A549 (cell line): ENCODE measurements at regions not wholly inside any gene's neighbourhood (a gene's known extent, or its start where the extent isn't known, plus 50 kb on each side); places are given as distances from the start of the nearest gene placed in this dataset.
A peak's percentile ranks its signal among the peaks of the same experiment; 100 is the strongest.

ENCODE experiments used
- ATAC-seq, 2 experiments: fragments of 200-7000 bp in 1 of 2; fragments of >200 bp in 1 of 2; cut with Nextera tagmentation in 1 of 2; cut with Tn5 transposase in 1 of 2; 3 replicates each; pipeline versions ENCODE4 v1.8.0 to v1.9.1; 2018 to 2020; ENCODE audit warnings: mild to moderate bottlenecking in 1 of 2, moderate library complexity in 1 of 2
- CTCF ChIA-PET: fragments of 300-600 bp; sonication (Branson Sonifier 250); formaldehyde crosslinking; extraction: SDS; loops from one replicate; lab custom pipeline; 2021; ENCODE audit warnings: antibody characterized with exemption, inconsistent platforms; lab: Yijun Ruan, JAX
- POLR2A ChIA-PET: fragments of 350-600 bp; formaldehyde crosslinking; extraction: SDS; loops from one replicate; lab custom pipeline; 2021; ENCODE audit warnings: antibody characterized with exemption, inconsistent platforms; lab: Yijun Ruan, JAX
- DNase-seq, 2 experiments: peaks; one replicate each; pipeline versions ENCODE4 v3.0.0 to v3.0.0-alpha.2; 2011 to 2016; ENCODE audit warnings: low read depth in 1 of 2, low spot score in 1 of 2
- FAIRE-seq: peaks from 2 replicates; lab custom pipeline; 2011; peaks lifted over from hg19 to GRCh38; lab: Jason Lieb, UNC
- H3K27ac ChIP-seq, 2 experiments: fragments of >200 bp; sonication (Bioruptor Twin); formaldehyde crosslinking; 3 replicates each; pipeline ENCODE4 v1.5.1; 2016 to 2017
- H3K4me1 ChIP-seq: fragments of >200 bp; sonication (Bioruptor Twin); formaldehyde crosslinking; 3 replicates; pipeline ENCODE4 v1.6.1; 2016
- H3K4me2 ChIP-seq: fragments of >200 bp; sonication (Bioruptor Twin); formaldehyde crosslinking; 3 replicates; pipeline ENCODE4 v1.6.1; 2016
- H3K4me3 ChIP-seq: fragments of >200 bp; sonication (Bioruptor Twin); formaldehyde crosslinking; 3 replicates; pipeline ENCODE4 v1.5.1; 2016
- H3K9me3 ChIP-seq: fragments of >200 bp; sonication (Bioruptor Twin); formaldehyde crosslinking; 3 replicates; pipeline ENCODE4 v1.6.1; 2016
- BHLHE40 ChIP-seq: IDR thresholded peaks from 2 replicates; pipeline ENCODE4 v1.6.1; 2012; ENCODE audit warnings: low read depth, low read length, inconsistent platforms
- CBX2 ChIP-seq: fragments of 200-600 bp; sonication (generic); IDR thresholded peaks from 2 replicates; pipeline ENCODE4 v1.6.1; 2016; ENCODE audit warnings: low read depth, mild to moderate bottlenecking, borderline replicate concordance
- CBX8 ChIP-seq: fragments of 200-600 bp; sonication (generic); IDR thresholded peaks from 2 replicates; pipeline ENCODE4 v1.6.1; 2016
- EHF ChIP-seq: fragments of 250-450 bp; sonication (Bioruptor Pico); IDR thresholded peaks from 2 replicates; pipeline ENCODE4 v1.5.0; 2020; ENCODE audit warnings: mild to moderate bottlenecking
- EHMT2 ChIP-seq: fragments of 200-600 bp; sonication (generic); IDR thresholded peaks from 2 replicates; pipeline ENCODE4 v1.6.1; 2016; ENCODE audit warnings: antibody characterized with exemption, low read depth, mild to moderate bottlenecking, moderate library complexity
- ESRRA ChIP-seq: fragments of 150-350 bp; IDR thresholded peaks from 2 replicates; pipeline ENCODE4 v1.6.1; 2014; ENCODE audit warnings: mild to moderate bottlenecking, low read length, borderline replicate concordance
- FOSB ChIP-seq: fragments of 250-450 bp; sonication (Bioruptor Pico); IDR thresholded peaks from 2 replicates; pipeline ENCODE4 v1.5.0; 2020; ENCODE audit warnings: mild to moderate bottlenecking, moderate library complexity
- FOXS1 ChIP-seq: fragments of 250-450 bp; sonication (Bioruptor Pico); IDR thresholded peaks from 2 replicates; pipeline ENCODE4 v1.5.0; 2020; ENCODE audit warnings: mild to moderate bottlenecking, moderate library complexity
- HES2 ChIP-seq: fragments of >200 bp; sonication (Bioruptor Twin); formaldehyde crosslinking; IDR thresholded peaks from 2 replicates; pipeline ENCODE4 v1.6.1; 2016
- HEYL ChIP-seq: fragments of 250-450 bp; sonication (Bioruptor Pico); IDR thresholded peaks from 2 replicates; pipeline ENCODE4 v1.8.0; 2021; ENCODE audit warnings: mild to moderate bottlenecking, moderate library complexity
- HMGXB4 ChIP-seq: fragments of 250-450 bp; sonication (Bioruptor Pico); IDR thresholded peaks from 2 replicates; pipeline ENCODE4 v1.5.0; 2021; ENCODE audit warnings: mild to moderate bottlenecking, moderate library complexity, borderline replicate concordance
- HOXB5 ChIP-seq: fragments of 250-450 bp; sonication (Bioruptor Pico); IDR thresholded peaks from 2 replicates; pipeline ENCODE4 v1.5.0; 2020; ENCODE audit warnings: mild to moderate bottlenecking, moderate library complexity
- JUN ChIP-seq, 2 experiments: fragments of >200 bp; sonication (Bioruptor Twin); formaldehyde crosslinking; IDR thresholded peaks; 2 replicates in 1 of 2; 3 replicates in 1 of 2; pipeline ENCODE4 v1.6.1; 2016 to 2017
- JUNB ChIP-seq: fragments of >200 bp; sonication (Bioruptor Twin); formaldehyde crosslinking; IDR thresholded peaks from 2 replicates; pipeline ENCODE4 v1.6.1; 2016
- KDM5A ChIP-seq: fragments of 200-600 bp; sonication (generic); IDR thresholded peaks from 2 replicates; pipeline ENCODE4 v1.6.1; 2016; ENCODE audit warnings: antibody characterized with exemption, mild to moderate bottlenecking
- MAFK ChIP-seq: fragments of 450-650 bp; IDR thresholded peaks from 2 replicates; pipeline ENCODE4 v1.6.1; 2014; ENCODE audit not compliant: partially characterized antibody
- MAX ChIP-seq: IDR thresholded peaks from 2 replicates; pipeline ENCODE4 v1.6.1; 2012
- MYC ChIP-seq: IDR thresholded peaks from 2 replicates; pipeline ENCODE4 v1.6.1; 2012; ENCODE audit warnings: mild to moderate bottlenecking, inconsistent platforms, low read length, improper control_type of control experiment, borderline replicate concordance
- NFE2L2 ChIP-seq: fragments of 150-350 bp; conservative IDR thresholded peaks from 2 replicates; pipeline ENCODE4 v1.6.1; 2014; ENCODE audit warnings: low read length
- PHF8 ChIP-seq: fragments of 200-600 bp; sonication (generic); IDR thresholded peaks from 2 replicates; pipeline ENCODE4 v1.6.1; 2016; ENCODE audit warnings: low read depth, mild to moderate bottlenecking, antibody characterized with exemption, moderate library complexity, borderline replicate concordance
- POLR2A ChIP-seq: IDR thresholded peaks from 2 replicates; pipeline ENCODE4 v1.6.1; 2012; ENCODE audit warnings: mild to moderate bottlenecking, low read length
- RAD21 ChIP-seq, 2 experiments: fragments of >200 bp in 1 of 2; sonication (Bioruptor Twin) in 1 of 2; formaldehyde crosslinking in 1 of 2; IDR thresholded peaks in 1 of 2; conservative IDR thresholded peaks in 1 of 2; 2 replicates in 1 of 2; 3 replicates in 1 of 2; pipeline ENCODE4 v1.6.1; 2012 to 2018; ENCODE audit warnings: inconsistent platforms in 1 of 2
- RCOR1 ChIP-seq: fragments of 150-350 bp; IDR thresholded peaks from 2 replicates; pipeline ENCODE4 v1.6.1; 2014; ENCODE audit warnings: antibody characterized with exemption, low read length, low read depth
- RNF2 ChIP-seq: fragments of 200-600 bp; sonication (generic); IDR thresholded peaks from 2 replicates; pipeline ENCODE4 v1.6.1; 2016; ENCODE audit warnings: low read depth, mild to moderate bottlenecking, antibody characterized with exemption, moderate library complexity, borderline replicate concordance
- SREBF2 ChIP-seq: fragments of 450-650 bp; IDR thresholded peaks from 2 replicates; pipeline ENCODE4 v1.6.1; 2014; ENCODE audit warnings: mild to moderate bottlenecking, moderate library complexity
- ZFP36 ChIP-seq: fragments of 450-650 bp; IDR thresholded peaks from 2 replicates; pipeline ENCODE4 v1.6.1; 2014; ENCODE audit warnings: borderline replicate concordance; ENCODE audit not compliant: partially characterized antibody
- ZNF302 ChIP-seq: fragments of 250-450 bp; sonication (Bioruptor Pico); IDR thresholded peaks from 2 replicates; pipeline ENCODE4 v1.9.0; 2021; ENCODE audit warnings: inconsistent platforms, mild to moderate bottlenecking, moderate library complexity
- ZSCAN20 ChIP-seq: fragments of 250-450 bp; sonication (Bioruptor Pico); IDR thresholded peaks from 2 replicates; pipeline ENCODE4 v1.8.0; 2022; ENCODE audit warnings: mild to moderate bottlenecking, moderate library complexity
- WGBS: methylation state at CpG from one replicate; pipeline ENCODE4 v1.1.6; 2017; ENCODE audit errors: missing lambda C conversion rate; 5-methylcytosine and 5-hydroxymethylcytosine counted together
- TF ChIP-seq, protein P1 (sequence below): fragments of 150-350 bp; IDR thresholded peaks from 2 replicates; pipeline ENCODE4 v1.6.1; 2014; ENCODE audit warnings: low read depth, mild to moderate bottlenecking, low read length
- TF ChIP-seq, protein P2 (sequence below): fragments of >200 bp; sonication (Bioruptor Twin); formaldehyde crosslinking; IDR thresholded peaks from 3 replicates; pipeline ENCODE4 v1.5.1; 2016

DNA sequence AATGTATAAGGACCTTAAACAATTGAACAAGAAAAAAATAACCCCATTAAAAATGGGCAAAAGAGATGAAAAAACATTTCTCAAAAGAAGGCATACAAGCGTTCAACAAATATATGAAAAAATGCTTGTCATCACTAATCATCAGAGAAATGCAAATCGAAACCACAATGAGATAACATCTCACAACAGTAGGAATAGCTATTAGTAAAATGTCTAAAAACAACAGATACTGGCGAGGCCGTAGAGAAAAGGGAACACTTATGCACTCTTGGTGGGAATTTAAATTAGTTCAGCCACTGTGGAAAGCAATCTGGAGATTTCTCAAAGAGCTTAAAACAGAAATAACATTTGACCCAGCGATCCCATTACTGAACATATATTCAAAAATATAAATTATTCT lies 769.8 kb upstream of the MGAT4C start (continued):
- TF ChIP-seq MAFK (no peak), FOXS1 (no peak), POLR2A (no peak), CBX8 (no peak), CBX2 (no peak), JUN (IDR thresholded peaks at IDR 0.05) (no peak)
- TF ChIP-seq, all 56 proteins: peak for 0

- ChIA-PET POLR2A (no interaction called here), CTCF (no interaction called here)
- no peak overlapping the region for H3K27ac ChIP-seq
- no peak for TF ChIP-seq EHMT2
- TF ChIP-seq FOSB (CRISPR knock-in tag), result no peak
- no peak for TF ChIP-seq PHF8
- TF ChIP-seq KDM5A, result no peak
- no peak for TF ChIP-seq EHF (CRISPR knock-in tag)
- TF ChIP-seq RAD21 (conservative IDR thresholded peaks at IDR 0.05 in 1 of 2, IDR thresholded peaks at IDR 0.05 in 1 of 2), result no peak
- no peak for TF ChIP-seq ESRRA
- no peak for TF ChIP-seq FOXS1
- no peak for TF ChIP-seq RCOR1
- TF ChIP-seq BHLHE40, result no peak
- TF ChIP-seq CBX2, result no peak
- no peak for TF ChIP-seq MAX
- no peak for TF ChIP-seq ZNF302 (CRISPR knock-in tag)
- no peak for TF ChIP-seq MYC
- no peak for TF ChIP-seq HMGXB4 (CRISPR knock-in tag)
- no peak for TF ChIP-seq HOXB5
- no peak for TF ChIP-seq NFE2L2
- TF ChIP-seq, protein P1, sequence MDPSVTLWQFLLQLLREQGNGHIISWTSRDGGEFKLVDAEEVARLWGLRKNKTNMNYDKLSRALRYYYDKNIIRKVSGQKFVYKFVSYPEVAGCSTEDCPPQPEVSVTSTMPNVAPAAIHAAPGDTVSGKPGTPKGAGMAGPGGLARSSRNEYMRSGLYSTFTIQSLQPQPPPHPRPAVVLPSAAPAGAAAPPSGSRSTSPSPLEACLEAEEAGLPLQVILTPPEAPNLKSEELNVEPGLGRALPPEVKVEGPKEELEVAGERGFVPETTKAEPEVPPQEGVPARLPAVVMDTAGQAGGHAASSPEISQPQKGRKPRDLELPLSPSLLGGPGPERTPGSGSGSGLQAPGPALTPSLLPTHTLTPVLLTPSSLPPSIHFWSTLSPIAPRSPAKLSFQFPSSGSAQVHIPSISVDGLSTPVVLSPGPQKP, result no peak
- no peak for TF ChIP-seq HEYL (CRISPR knock-in tag)
- DNase-seq, result peak in 1 of 2 experiments; percentile 10
- no peaks in the 10 kb centered on the region for H3K4me1 ChIP-seq
- 28% methylated on average over 2 of the region's 2 CpGs for WGBS
- H3K4me2 ChIP-seq, result no peak overlapping the region
- no peak for FAIRE-seq
- no peak for ATAC-seq
- peaks cover 5% of the 10 kb centered on the region; the same call in 1 of the 3 replicates for H3K9me3 ChIP-seq
- no peak overlapping the region for H3K4me3 ChIP-seq
Measured at GRCh38 chr12:87021400-87021799, 765.2 kb upstream of the MGAT4C start.

- ATAC-seq (no peak), DNase-seq (peak in 1 of 2 experiments; percentile 12), FAIRE-seq (no peak)
- ChIA-PET POLR2A (interaction anchor here (0.6 kb wide), 1 partner anchor 152 kb away, joined by 3 read pairs; no protein-coding TSS in a partner anchor), CTCF (no interaction called here)
- H3K9me3 ChIP-seq, result peaks cover 5% of the 10 kb centered on the region; the same call in 1 of the 3 replicates
- no peak overlapping the region for H3K4me3 ChIP-seq
- H3K27ac ChIP-seq, result no peak overlapping the region
- TF ChIP-seq JUNB, result no peak
- TF ChIP-seq ZFP36, result no peak
- no peak for TF ChIP-seq ZSCAN20 (CRISPR knock-in tag)
- TF ChIP-seq HES2, result no peak
- TF ChIP-seq, protein P2, sequence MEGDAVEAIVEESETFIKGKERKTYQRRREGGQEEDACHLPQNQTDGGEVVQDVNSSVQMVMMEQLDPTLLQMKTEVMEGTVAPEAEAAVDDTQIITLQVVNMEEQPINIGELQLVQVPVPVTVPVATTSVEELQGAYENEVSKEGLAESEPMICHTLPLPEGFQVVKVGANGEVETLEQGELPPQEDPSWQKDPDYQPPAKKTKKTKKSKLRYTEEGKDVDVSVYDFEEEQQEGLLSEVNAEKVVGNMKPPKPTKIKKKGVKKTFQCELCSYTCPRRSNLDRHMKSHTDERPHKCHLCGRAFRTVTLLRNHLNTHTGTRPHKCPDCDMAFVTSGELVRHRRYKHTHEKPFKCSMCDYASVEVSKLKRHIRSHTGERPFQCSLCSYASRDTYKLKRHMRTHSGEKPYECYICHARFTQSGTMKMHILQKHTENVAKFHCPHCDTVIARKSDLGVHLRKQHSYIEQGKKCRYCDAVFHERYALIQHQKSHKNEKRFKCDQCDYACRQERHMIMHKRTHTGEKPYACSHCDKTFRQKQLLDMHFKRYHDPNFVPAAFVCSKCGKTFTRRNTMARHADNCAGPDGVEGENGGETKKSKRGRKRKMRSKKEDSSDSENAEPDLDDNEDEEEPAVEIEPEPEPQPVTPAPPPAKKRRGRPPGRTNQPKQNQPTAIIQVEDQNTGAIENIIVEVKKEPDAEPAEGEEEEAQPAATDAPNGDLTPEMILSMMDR, result no peak
- no peak for TF ChIP-seq ZNF302 (CRISPR knock-in tag)
- no peak for TF ChIP-seq SREBF2
- no peak for TF ChIP-seq NFE2L2
- no peak for TF ChIP-seq CBX8
- TF ChIP-seq JUN (IDR thresholded peaks at IDR 0.05), result no peak
- no peak for TF ChIP-seq RNF2
- no peak for TF ChIP-seq EHF (CRISPR knock-in tag)
- TF ChIP-seq PHF8, result no peak
- no peak for TF ChIP-seq HMGXB4 (CRISPR knock-in tag)
- no peaks in the 10 kb centered on the region for H3K4me1 ChIP-seq
- H3K4me2 ChIP-seq, result no peak overlapping the region
- WGBS, result 53% methylated on average over 1 of the region's 1 CpG
Measured at GRCh38 chr12:87020071-87020470, 763.9 kb upstream of the MGAT4C start.
